IMR-90 (cell line): ENCODE measurements at regions not wholly inside any gene's neighbourhood (a gene's known extent, or its start where the extent isn't known, plus 50 kb on each side); places are given as distances from the start of the nearest gene placed in this dataset.
A peak's percentile ranks its signal among the peaks of the same experiment; 100 is the strongest.

Experiments used
- ATAC-seq: fragments of 200-7000 bp; cut with Tn5 transposase; 2 replicates; pipeline ENCODE4 v1.9.1; 2020; ENCODE audit warnings: low read depth, mild to moderate bottlenecking, moderate library complexity
- BruUV-seq: library from RNA; stranded (reverse); fragments of 400-500 nt; replicated peaks from 2 replicates; lab custom pipeline; 2021; lab: Mats Ljungman, UMichigan
- CTCF ChIA-PET: fragments of 300-600 bp; formaldehyde crosslinking; extraction: SDS; loops from one replicate; lab custom pipeline; 2021; ENCODE audit warnings: antibody characterized with exemption; lab: Yijun Ruan, JAX
- POLR2A ChIA-PET: fragments of 300-600 bp; sonication (Branson Sonifier 250); formaldehyde crosslinking; loops from one replicate; lab custom pipeline; 2022; ENCODE audit warnings: antibody characterized with exemption; ENCODE audit not compliant: unreplicated experiment; lab: Charles Lee
- DNase-seq: peaks from one replicate; pipeline ENCODE4 v3.0.0; 2013
- H2AFZ ChIP-seq: replicated peaks from 2 replicates; pipeline ENCODE3; 2013; ENCODE audit warnings: low read length, mild to moderate bottlenecking; ENCODE audit not compliant: poor library complexity
- H2AK5ac ChIP-seq: 2 replicates; pipeline ENCODE4 v1.6.1; 2013; ENCODE audit warnings: low read depth, low read length, inconsistent platforms
- H2AK9ac ChIP-seq: replicated peaks from 2 replicates; pipeline ENCODE3; 2013; ENCODE audit warnings: mild to moderate bottlenecking, low read depth, low read length, moderate library complexity; ENCODE audit not compliant: poor library complexity
- H2BK120ac ChIP-seq: 2 replicates; pipeline ENCODE4 v1.6.1; 2013; ENCODE audit warnings: low read depth, low read length, inconsistent platforms
- H2BK15ac ChIP-seq: 3 replicates; pipeline ENCODE4 v1.6.1; 2013; ENCODE audit warnings: low read depth, low read length, inconsistent platforms
- H2BK20ac ChIP-seq: 2 replicates; pipeline ENCODE4 v1.6.1; 2013; ENCODE audit warnings: low read depth, mild to moderate bottlenecking, inconsistent platforms, low read length, moderate library complexity
- H2BK5ac ChIP-seq: 2 replicates; pipeline ENCODE4 v1.6.1; 2013; ENCODE audit warnings: mild to moderate bottlenecking, low read depth, low read length, inconsistent platforms; ENCODE audit not compliant: poor library complexity, severe bottlenecking
- H3K14ac ChIP-seq: replicated peaks from 2 replicates; pipeline ENCODE4 v1.6.1; 2013; ENCODE audit warnings: low read depth, low read length, inconsistent platforms
- H3K18ac ChIP-seq: 2 replicates; pipeline ENCODE4 v1.6.1; 2013; ENCODE audit warnings: low read depth, low read length, control low read depth
- H3K23ac ChIP-seq: 2 replicates; pipeline ENCODE4 v1.6.1; 2013; ENCODE audit warnings: low read depth, low read length, inconsistent platforms
- H3K27ac ChIP-seq: 2 replicates; pipeline ENCODE4 v1.5.1; 2013; ENCODE audit warnings: mild to moderate bottlenecking, control low read depth, low read length; ENCODE audit not compliant: insufficient read depth
- H3K27me3 ChIP-seq: 2 replicates; pipeline ENCODE4 v1.6.1; 2013; ENCODE audit warnings: low read length; ENCODE audit not compliant: control insufficient read depth, insufficient read depth
- H3K36me3 ChIP-seq: 2 replicates; pipeline ENCODE4 v1.6.1; 2013; ENCODE audit warnings: low read length, mixed read lengths; ENCODE audit not compliant: control insufficient read depth, insufficient read depth
- H3K4ac ChIP-seq: 2 replicates; pipeline ENCODE4 v1.6.1; 2013; ENCODE audit warnings: low read depth, low read length, inconsistent platforms
- H3K4me1 ChIP-seq: 2 replicates; pipeline ENCODE4 v1.6.1; 2013; ENCODE audit warnings: low read length, mixed read lengths; ENCODE audit not compliant: control insufficient read depth, insufficient read depth
- H3K4me2 ChIP-seq: 2 replicates; pipeline ENCODE4 v1.6.1; 2013; ENCODE audit warnings: low read depth, mild to moderate bottlenecking, control low read depth, low read length, moderate library complexity
- H3K4me3 ChIP-seq: 2 replicates; pipeline ENCODE4 v1.5.1; 2013; ENCODE audit warnings: low read depth, mild to moderate bottlenecking, control low read depth, low read length, moderate library complexity; ENCODE audit not compliant: insufficient read depth
- H3K56ac ChIP-seq: 2 replicates; pipeline ENCODE4 v1.6.1; 2013; ENCODE audit warnings: low read length, inconsistent platforms; ENCODE audit not compliant: insufficient read depth; ENCODE audit errors: extremely low read depth
- H3K79me1 ChIP-seq, 2 experiments: 2 replicates each; pipeline ENCODE4 v1.6.1; 2013; ENCODE audit warnings: low read length in 2 of 2, inconsistent platforms in 1 of 2, low read depth in 1 of 2
- H3K9ac ChIP-seq: 2 replicates; pipeline ENCODE4 v1.6.1; 2013; ENCODE audit warnings: low read depth, low read length, control low read depth
- H3K9me1 ChIP-seq: 2 replicates; pipeline ENCODE4 v1.6.1; 2013; ENCODE audit warnings: low read length, inconsistent platforms; ENCODE audit not compliant: insufficient read depth
- H3K9me3 ChIP-seq: 2 replicates; pipeline ENCODE4 v1.6.1; 2013; ENCODE audit warnings: low read length; ENCODE audit not compliant: control insufficient read depth, insufficient read depth
- H4K20me1 ChIP-seq: 2 replicates; pipeline ENCODE4 v1.6.1; 2013; ENCODE audit warnings: low read length, inconsistent platforms; ENCODE audit not compliant: insufficient read depth
- H4K5ac ChIP-seq: 2 replicates; pipeline ENCODE4 v1.6.1; 2013; ENCODE audit warnings: mild to moderate bottlenecking, low read depth, low read length, control low read depth
- H4K8ac ChIP-seq, 2 experiments: 2 replicates each; pipeline ENCODE4 v1.6.1; 2013; ENCODE audit warnings: low read depth in 2 of 2, low read length in 2 of 2, control low read depth in 1 of 2, inconsistent platforms in 1 of 2
- H4K91ac ChIP-seq: 2 replicates; pipeline ENCODE4 v1.6.1; 2013; ENCODE audit warnings: low read depth, low read length, inconsistent platforms; ENCODE audit not compliant: insufficient read depth
- BHLHE40 ChIP-seq: fragments of 150-350 bp; IDR thresholded peaks from 2 replicates; pipeline ENCODE4 v1.6.1; 2016; ENCODE audit warnings: mild to moderate bottlenecking, low read depth, low read length
- CEBPB ChIP-seq: IDR thresholded peaks from 2 replicates; pipeline ENCODE4 v1.6.1; 2012; ENCODE audit warnings: low read depth, low read length, improper control_type of control experiment
- CHD1 ChIP-seq: IDR thresholded peaks from 2 replicates; pipeline ENCODE4 v1.6.1; 2012; ENCODE audit warnings: low read depth, low read length, improper control_type of control experiment
- FOS ChIP-seq: fragments of 150-350 bp; IDR thresholded peaks from 2 replicates; pipeline ENCODE4 v1.6.1; 2016; ENCODE audit warnings: low read depth, low read length
- MAFK ChIP-seq: IDR thresholded peaks from 2 replicates; pipeline ENCODE4 v1.6.1; 2012; ENCODE audit warnings: low read depth, low read length, improper control_type of control experiment
- MAZ ChIP-seq: IDR thresholded peaks from 2 replicates; pipeline ENCODE4 v1.6.1; 2012; ENCODE audit warnings: low read depth, mild to moderate bottlenecking, low read length, improper control_type of control experiment, moderate library complexity, borderline replicate concordance
- MXI1 ChIP-seq: IDR thresholded peaks from 2 replicates; pipeline ENCODE4 v1.6.1; 2012; ENCODE audit warnings: low read depth, mild to moderate bottlenecking, low read length, moderate library complexity, borderline replicate concordance
- NFE2L2 ChIP-seq: fragments of 150-350 bp; IDR thresholded peaks from 2 replicates; pipeline ENCODE4 v1.6.1; 2016; ENCODE audit warnings: low read depth, mild to moderate bottlenecking, low read length
- POLR2A ChIP-seq: IDR thresholded peaks from 2 replicates; pipeline ENCODE4 v1.6.1; 2012; ENCODE audit warnings: mild to moderate bottlenecking, low read depth, low read length
- RAD21 ChIP-seq: IDR thresholded peaks from 2 replicates; pipeline ENCODE4 v1.6.1; 2012; ENCODE audit warnings: low read length, improper control_type of control experiment
- RCOR1 ChIP-seq: IDR thresholded peaks from 2 replicates; pipeline ENCODE4 v1.6.1; 2012; ENCODE audit warnings: mild to moderate bottlenecking, low read length, improper control_type of control experiment; ENCODE audit not compliant: insufficient replicate concordance
- SMC3 ChIP-seq: fragments of 150-350 bp; IDR thresholded peaks from 2 replicates; pipeline ENCODE4 v1.6.1; 2016; ENCODE audit warnings: low read depth, mild to moderate bottlenecking, antibody characterized with exemption, low read length, moderate library complexity
- WGBS, 2 experiments: methylation state at CpG; one replicate each; pipeline versions ENCODE4 v1.1.5 to v1.1.7; 2013; ENCODE audit warnings: missing lambda C conversion rate in 2 of 2; ENCODE audit not compliant: insufficient read length in 1 of 2; ENCODE audit errors: extremely low coverage in 2 of 2; 5-methylcytosine and 5-hydroxymethylcytosine counted together
- dilution Hi-C: fragments of 300-500 bp; cut with HindIII; formaldehyde crosslinking; loops from one replicate; pipeline ENCODE4 v1.14.3; 2018; ENCODE audit warnings: low sequenced_read_pairs; ENCODE audit not compliant: unreplicated experiment
- in situ Hi-C: fragments of 300-500 bp; cut with MboI; formaldehyde crosslinking; loops from 3 replicates; pipeline ENCODE4 v1.14.3; 2019; ENCODE audit warnings: low sequenced_read_pairs, inconsistent platforms, mixed read lengths
- intact Hi-C: fragments of 100-400 bp; cut with micrococcal nuclease; formaldehyde crosslinking; loops from 2 replicates; pipeline ENCODE4 v1.10.0; 2022
- TF ChIP-seq, protein P1 (sequence below): fragments of 150-350 bp; IDR thresholded peaks from 2 replicates; pipeline ENCODE4 v1.6.1; 2016; ENCODE audit warnings: low read depth, mild to moderate bottlenecking, low read length, moderate library complexity, borderline replicate concordance
- TF ChIP-seq, protein P2 (sequence below): fragments of 150-350 bp; IDR thresholded peaks from 2 replicates; pipeline ENCODE4 v1.6.1; 2017; ENCODE audit warnings: mild to moderate bottlenecking, antibody characterized with exemption, low read length, low read depth
- TF ChIP-seq, protein P3 (sequence below): conservative IDR thresholded peaks from 2 replicates; pipeline ENCODE4 v1.5.1; 2012; ENCODE audit warnings: mild to moderate bottlenecking, low read depth, low read length, improper control_type of control experiment

DNA sequence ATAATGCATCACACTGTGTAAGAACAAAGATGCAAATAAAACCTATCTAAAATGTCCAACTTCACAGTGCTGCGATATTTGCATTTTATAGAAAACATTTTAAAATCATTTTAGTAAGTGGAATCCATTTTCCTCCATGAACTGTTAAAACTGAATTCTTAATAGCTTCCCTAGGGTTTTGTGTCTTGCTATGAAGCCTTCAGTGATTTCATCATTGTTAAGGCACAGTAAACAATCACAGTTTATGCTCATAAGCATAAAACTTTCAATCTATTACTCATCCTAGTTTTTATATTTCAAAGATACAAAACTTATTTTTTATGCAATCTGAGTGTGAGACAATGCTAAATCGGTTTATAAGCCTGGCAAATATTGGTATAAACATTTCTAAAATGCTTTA is 509.7 kb downstream of the TUSC7 start:
- no peak overlapping the region for H3K23ac ChIP-seq
- no peak overlapping the region for H3K56ac ChIP-seq
- no peak overlapping the region for H4K8ac ChIP-seq
- no peak overlapping the region for H2AK9ac ChIP-seq
- no peak overlapping the region for H2AFZ ChIP-seq
- H4K5ac ChIP-seq = no peak overlapping the region
- no TSS peak for BruUV-seq
- H4K91ac ChIP-seq = no peak overlapping the region
- in situ Hi-C loops = no loop called here
- no peak overlapping the region for H2AK5ac ChIP-seq
- ChIA-PET CTCF (no interaction called here), POLR2A (no interaction called here)
- H3K4me3 ChIP-seq = no peak overlapping the region
- DNase-seq = peak; percentile 8
- no peaks in the 10 kb centered on the region for H3K9me1 ChIP-seq
- ATAC-seq = peak; percentile 37
- no peaks in the 10 kb centered on the region for H3K9me3 ChIP-seq
- H3K14ac ChIP-seq = no peak overlapping the region
- H2BK120ac ChIP-seq = no peak overlapping the region
- no peaks in the 10 kb centered on the region for H4K20me1 ChIP-seq
- H3K79me1 ChIP-seq = no peaks in the 10 kb centered on the region
- no peak overlapping the region for H3K4me2 ChIP-seq
- dilution Hi-C loops = no loop called here
- no peaks in the 10 kb centered on the region for H3K36me3 ChIP-seq
- no peak overlapping the region for H3K9ac ChIP-seq
- H3K27ac ChIP-seq = no peak overlapping the region
- H2BK5ac ChIP-seq = no peak overlapping the region
- no peak overlapping the region for H2BK20ac ChIP-seq
- H3K27me3 ChIP-seq = no peaks in the 10 kb centered on the region
- no peak overlapping the region for H2BK15ac ChIP-seq
- TF ChIP-seq RAD21 (no peak), MAZ (no peak), CHD1 (no peak), POLR2A (no peak), BHLHE40 (no peak), FOS (no peak), RCOR1 (no peak), SMC3 (no peak), MAFK (no peak), MXI1 (no peak), CEBPB (no peak; the same call in 1 of the 2 replicates), NFE2L2 (no peak)
- TF ChIP-seq, protein P1, sequence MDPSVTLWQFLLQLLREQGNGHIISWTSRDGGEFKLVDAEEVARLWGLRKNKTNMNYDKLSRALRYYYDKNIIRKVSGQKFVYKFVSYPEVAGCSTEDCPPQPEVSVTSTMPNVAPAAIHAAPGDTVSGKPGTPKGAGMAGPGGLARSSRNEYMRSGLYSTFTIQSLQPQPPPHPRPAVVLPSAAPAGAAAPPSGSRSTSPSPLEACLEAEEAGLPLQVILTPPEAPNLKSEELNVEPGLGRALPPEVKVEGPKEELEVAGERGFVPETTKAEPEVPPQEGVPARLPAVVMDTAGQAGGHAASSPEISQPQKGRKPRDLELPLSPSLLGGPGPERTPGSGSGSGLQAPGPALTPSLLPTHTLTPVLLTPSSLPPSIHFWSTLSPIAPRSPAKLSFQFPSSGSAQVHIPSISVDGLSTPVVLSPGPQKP = no peak
- TF ChIP-seq, protein P2, sequence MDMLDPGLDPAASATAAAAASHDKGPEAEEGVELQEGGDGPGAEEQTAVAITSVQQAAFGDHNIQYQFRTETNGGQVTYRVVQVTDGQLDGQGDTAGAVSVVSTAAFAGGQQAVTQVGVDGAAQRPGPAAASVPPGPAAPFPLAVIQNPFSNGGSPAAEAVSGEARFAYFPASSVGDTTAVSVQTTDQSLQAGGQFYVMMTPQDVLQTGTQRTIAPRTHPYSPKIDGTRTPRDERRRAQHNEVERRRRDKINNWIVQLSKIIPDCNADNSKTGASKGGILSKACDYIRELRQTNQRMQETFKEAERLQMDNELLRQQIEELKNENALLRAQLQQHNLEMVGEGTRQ = no peak
- TF ChIP-seq, protein P3, sequence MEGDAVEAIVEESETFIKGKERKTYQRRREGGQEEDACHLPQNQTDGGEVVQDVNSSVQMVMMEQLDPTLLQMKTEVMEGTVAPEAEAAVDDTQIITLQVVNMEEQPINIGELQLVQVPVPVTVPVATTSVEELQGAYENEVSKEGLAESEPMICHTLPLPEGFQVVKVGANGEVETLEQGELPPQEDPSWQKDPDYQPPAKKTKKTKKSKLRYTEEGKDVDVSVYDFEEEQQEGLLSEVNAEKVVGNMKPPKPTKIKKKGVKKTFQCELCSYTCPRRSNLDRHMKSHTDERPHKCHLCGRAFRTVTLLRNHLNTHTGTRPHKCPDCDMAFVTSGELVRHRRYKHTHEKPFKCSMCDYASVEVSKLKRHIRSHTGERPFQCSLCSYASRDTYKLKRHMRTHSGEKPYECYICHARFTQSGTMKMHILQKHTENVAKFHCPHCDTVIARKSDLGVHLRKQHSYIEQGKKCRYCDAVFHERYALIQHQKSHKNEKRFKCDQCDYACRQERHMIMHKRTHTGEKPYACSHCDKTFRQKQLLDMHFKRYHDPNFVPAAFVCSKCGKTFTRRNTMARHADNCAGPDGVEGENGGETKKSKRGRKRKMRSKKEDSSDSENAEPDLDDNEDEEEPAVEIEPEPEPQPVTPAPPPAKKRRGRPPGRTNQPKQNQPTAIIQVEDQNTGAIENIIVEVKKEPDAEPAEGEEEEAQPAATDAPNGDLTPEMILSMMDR = no peak
- H3K4me1 ChIP-seq = peaks cover 9% of the 10 kb centered on the region; the same call in 1 of the 2 replicates
- intact Hi-C loops = loop anchor here (10.0 kb wide), 1 partner anchor 306 kb away; no protein-coding TSS in a partner anchor
- H3K4ac ChIP-seq = no peak overlapping the region
- WGBS, 2 experiments = no CpG with 5 or more reads among the region's 2 CpGs
- no peak overlapping the region for H3K18ac ChIP-seq
